ENCODE measurements at regions not wholly inside any gene's neighbourhood (a gene's known extent, or its start where the extent isn't known, plus 50 kb on each side); places are given as distances from the start of the nearest gene placed in this dataset.
A peak's percentile ranks its signal among the peaks of the same experiment; 100 is the strongest.

- 0 out of 2 replicates have a peak, but pooled peaks have one; percentile 42 for TF ChIP-seq ZBTB2 (CRISPR knock-in tag; IDR thresholded peaks at IDR 0.05; ENCODE audit: low read depth)
- no peak for TF ChIP-seq HMGA1 (CRISPR knock-in tag; conservative IDR thresholded peaks at IDR 0.05)
- TF ChIP-seq ZNF7 (CRISPR knock-in tag; IDR thresholded peaks at IDR 0.05): no peak
- peak; percentile 38; the same call in 1 of the 2 replicates for TF ChIP-seq SKIL (CRISPR knock-in tag; IDR thresholded peaks at IDR 0.05; ENCODE audit: borderline replicate concordance)
- no peak for TF ChIP-seq CBX1 (IDR thresholded peaks at IDR 0.05; ENCODE audit: low read depth)
- TF ChIP-seq RXRA (CRISPR knock-in tag; IDR thresholded peaks at IDR 0.05): no peak
- no peak for TF ChIP-seq MATR3 (CRISPR knock-in tag; IDR thresholded peaks at IDR 0.05)
- TF ChIP-seq U2AF2 (IDR thresholded peaks at IDR 0.05; ENCODE audit: low read depth, low read length): no peak
- peak; percentile 88 for TF ChIP-seq ZSCAN9 (CRISPR knock-in tag; IDR thresholded peaks at IDR 0.05; ENCODE audit: borderline replicate concordance)
- TF ChIP-seq KMT2A (CRISPR knock-in tag; IDR thresholded peaks at IDR 0.05): no peak
- no peak for TF ChIP-seq ZSCAN31 (CRISPR knock-in tag; IDR thresholded peaks at IDR 0.05; ENCODE audit: low read depth)
- TF ChIP-seq ZNF691 (CRISPR knock-in tag; IDR thresholded peaks at IDR 0.05; ENCODE audit: borderline replicate concordance, low read depth): no peak
- no peak for TF ChIP-seq RARG (CRISPR knock-in tag; IDR thresholded peaks at IDR 0.05; ENCODE audit: low read depth)
- TF ChIP-seq ZNF207 (IDR thresholded peaks at IDR 0.05; ENCODE audit: borderline replicate concordance): no peak
- no peak for TF ChIP-seq ZNF234 (CRISPR knock-in tag; conservative IDR thresholded peaks at IDR 0.05)
- peak; percentile 94 for TF ChIP-seq MIXL1 (CRISPR knock-in tag; IDR thresholded peaks at IDR 0.05)
- TF ChIP-seq ZNF83 (CRISPR knock-in tag; IDR thresholded peaks at IDR 0.05; ENCODE audit: borderline replicate concordance): no peak
- TF ChIP-seq PHF20 (CRISPR knock-in tag; IDR thresholded peaks at IDR 0.05): no peak
- TF ChIP-seq CHD2 (IDR thresholded peaks at IDR 0.05; ENCODE audit: low read depth, low read length): no peak
- TF ChIP-seq GATA4 (IDR thresholded peaks at IDR 0.05; ENCODE audit: borderline replicate concordance, low read depth): peak; percentile 93
- TF ChIP-seq NCOA5 (CRISPR knock-in tag; IDR thresholded peaks at IDR 0.05): no peak
- no peak for TF ChIP-seq SRF (IDR thresholded peaks at IDR 0.05; ENCODE audit: low read depth, low read length)
- no peak for TF ChIP-seq POLR2AphosphoS2 (IDR thresholded peaks at IDR 0.05; ENCODE audit: low read depth, low read length)
- no peak for TF ChIP-seq ZNF781 (CRISPR knock-in tag; IDR thresholded peaks at IDR 0.05; ENCODE audit: borderline replicate concordance, not compliant biosample characterization)
- no peak for TF ChIP-seq PRMT3 (CRISPR knock-in tag; IDR thresholded peaks at IDR 0.05; ENCODE audit: borderline replicate concordance, low read depth)
- no peak for TF ChIP-seq ZNF329 (CRISPR knock-in tag; IDR thresholded peaks at IDR 0.05; ENCODE audit: low read depth)
- TF ChIP-seq GABPA (IDR thresholded peaks at IDR 0.05; ENCODE audit: low read depth, low read length): no peak
- peak; percentile 35 for TF ChIP-seq GABPA (CRISPR knock-in tag; IDR thresholded peaks at IDR 0.05; ENCODE audit: low read depth)
- TF ChIP-seq THYN1 (CRISPR knock-in tag; IDR thresholded peaks at IDR 0.05; ENCODE audit: borderline replicate concordance, low read depth): no peak
- no peak for TF ChIP-seq ZNF563 (CRISPR knock-in tag; IDR thresholded peaks at IDR 0.05)
- no peak for TF ChIP-seq STAG1 (CRISPR knock-in tag; IDR thresholded peaks at IDR 0.05)
These were observed 164.6 kb upstream of the DMRT1 start (continued) for GRCh38 chr9:676780-677438.

Data from HepG2 (cell line).